K562 (cell line): ENCODE measurements at regions not wholly inside any gene's neighbourhood (a gene's known extent, or its start where the extent isn't known, plus 50 kb on each side); places are given as distances from the start of the nearest gene placed in this dataset.
A peak's percentile ranks its signal among the peaks of the same experiment; 100 is the strongest.

Experiments used
- ATAC-seq: fragments of 200-7000 bp; cut with Tn5 transposase; 3 replicates; pipeline ENCODE4 v1.9.1; 2020; ENCODE audit warnings: moderate library complexity
- BruUV-seq: library from RNA; stranded (reverse); fragments of 400-500 nt; replicated peaks from 2 replicates; lab custom pipeline; 2021; lab: Mats Ljungman, UMichigan
- CTCF ChIA-PET: fragments of 300-600 bp; formaldehyde crosslinking; extraction: SDS; loops from one replicate; lab custom pipeline; 2021; ENCODE audit warnings: low intra/inter-chr PET ratio; lab: Yijun Ruan, JAX
- POLR2A ChIA-PET: fragments of 300-600, 350-650 bp; sonication (Branson Sonifier 250); formaldehyde crosslinking; extraction: SDS; loops from one replicate; lab custom pipeline; 2021; ENCODE audit warnings: antibody characterized with exemption, inconsistent platforms; lab: Yijun Ruan, JAX
- DNase-seq, 4 experiments: peaks; one replicate each; pipeline versions ENCODE4 v3.0.0 to v3.0.0-alpha.2; 2011 to 2018; ENCODE audit warnings: low spot score in 3 of 4, mixed read lengths in 3 of 4; ENCODE audit errors: extremely low read depth in 1 of 4
- FAIRE-seq: peaks from 2 replicates; lab custom pipeline; 2011; peaks lifted over from hg19 to GRCh38; lab: Jason Lieb, UNC
- H2AFZ ChIP-seq: 2 replicates; pipeline ENCODE4 v1.6.0; 2011; ENCODE audit warnings: low read depth, low read length, control low read depth, inconsistent platforms
- H3K27ac ChIP-seq: fragments of 200-600 bp; 3 replicates; pipeline ENCODE4 v1.8.0; 2011; ENCODE audit warnings: low read depth, mild to moderate bottlenecking, control low read depth, inconsistent platforms, low read length, moderate library complexity, mixed read lengths; ENCODE audit errors: extremely low read depth
- H3K27me3 ChIP-seq, 2 experiments: fragments of 300-600 bp in 1 of 2; 2 replicates in 1 of 2; 3 replicates in 1 of 2; pipeline versions ENCODE4 v1.6.0 to v1.8.0; 2011; ENCODE audit warnings: inconsistent platforms in 2 of 2, low read length in 2 of 2, mild to moderate bottlenecking in 1 of 2, mixed read lengths in 1 of 2, moderate library complexity in 1 of 2; ENCODE audit not compliant: control insufficient read depth in 2 of 2, insufficient read depth in 2 of 2
- H3K36me3 ChIP-seq: fragments of 300-600 bp; 3 replicates; pipeline ENCODE4 v1.8.0; 2011; ENCODE audit warnings: mild to moderate bottlenecking, low read length, inconsistent platforms; ENCODE audit not compliant: control insufficient read depth, insufficient read depth
- H3K4me1 ChIP-seq, 2 experiments: fragments of 200-600 bp in 1 of 2; replicated peaks in 1 of 2; 2 replicates in 1 of 2; 3 replicates in 1 of 2; pipeline versions ENCODE4 v1.5.1 to v1.8.0; 2011; ENCODE audit warnings: inconsistent platforms in 2 of 2, low read length in 2 of 2, mild to moderate bottlenecking in 1 of 2, mixed read lengths in 1 of 2, moderate library complexity in 1 of 2; ENCODE audit not compliant: control insufficient read depth in 2 of 2, insufficient read depth in 2 of 2
- H3K4me2 ChIP-seq: 2 replicates; pipeline ENCODE4 v1.6.1; 2011; ENCODE audit warnings: low read length, control low read depth, inconsistent platforms, mixed read lengths; ENCODE audit not compliant: insufficient read depth
- H3K4me3 ChIP-seq: fragments of 200-600 bp; sonication (generic), shearing (Covaris generic); 2 replicates; pipeline ENCODE4 v1.5.1; 2016; ENCODE audit warnings: control low read depth, inconsistent platforms
- H3K79me2 ChIP-seq: fragments of 200-600 bp; 3 replicates; pipeline ENCODE4 v1.8.0; 2011; ENCODE audit warnings: low read length, inconsistent platforms; ENCODE audit not compliant: control insufficient read depth, insufficient read depth
- H3K9ac ChIP-seq, 2 experiments: 2 replicates each; pipeline versions ENCODE4 v1.6.0 to v1.6.1; 2011; ENCODE audit warnings: low read depth in 2 of 2, low read length in 2 of 2, control low read depth in 1 of 2, inconsistent platforms in 1 of 2, mild to moderate bottlenecking in 1 of 2, mixed read lengths in 1 of 2; ENCODE audit not compliant: insufficient read depth in 1 of 2
- H3K9me1 ChIP-seq: one replicate; pipeline ENCODE4 v1.6.0; 2011; ENCODE audit warnings: inconsistent platforms, mild to moderate bottlenecking, low read length, moderate library complexity; ENCODE audit not compliant: control insufficient read depth, insufficient read depth
- H3K9me3 ChIP-seq: replicated peaks from 2 replicates; pipeline ENCODE4 v1.5.1; 2011; ENCODE audit warnings: low read depth, low read length, inconsistent platforms; ENCODE audit not compliant: control insufficient read depth, insufficient read depth
- H4K20me1 ChIP-seq: replicated peaks from 2 replicates; pipeline ENCODE4 v1.6.1; 2011; ENCODE audit warnings: low read length, inconsistent platforms, mixed read lengths; ENCODE audit not compliant: control insufficient read depth, insufficient read depth
- CTCF ChIP-seq, 3 experiments: IDR thresholded peaks in 2 of 3; conservative IDR thresholded peaks in 1 of 3; 2 replicates each; pipeline ENCODE4 v1.5.1; 2011 to 2012; ENCODE audit warnings: low read length in 3 of 3, mild to moderate bottlenecking in 3 of 3, control low read depth in 2 of 3, improper control_type of control experiment in 1 of 3, inconsistent platforms in 1 of 3, low read depth in 1 of 3, mixed read lengths in 1 of 3, moderate library complexity in 1 of 3; ENCODE audit not compliant: insufficient read depth in 2 of 3
- GABPA ChIP-seq: fragments of 200-800 bp; sonication (Bioruptor generic); conservative IDR thresholded peaks from 2 replicates; pipeline ENCODE4 v1.6.1; 2016; ENCODE audit warnings: low read depth, missing genetic modification characterization, missing compliant biosample characterization
- MAFF ChIP-seq: IDR thresholded peaks from 2 replicates; pipeline ENCODE4 v1.6.1; 2012; ENCODE audit warnings: low read length, improper control_type of control experiment
- MAFK ChIP-seq: IDR thresholded peaks from 2 replicates; pipeline ENCODE4 v1.6.1; 2011; ENCODE audit warnings: low read length, improper control_type of control experiment
- MYNN ChIP-seq, 2 experiments: sonication (generic); formaldehyde crosslinking in 1 of 2; IDR thresholded peaks; 2 replicates each; pipeline versions ENCODE4 v1.5.0 to v1.6.1; 2016 to 2020; ENCODE audit warnings: antibody characterized with exemption in 1 of 2, missing genetic modification reagents in 1 of 2
- NCOA2 ChIP-seq, 2 experiments: fragments of 450-650 bp; IDR thresholded peaks; 2 replicates each; pipeline ENCODE4 v1.6.1; 2018; ENCODE audit warnings: mild to moderate bottlenecking in 2 of 2, moderate library complexity in 1 of 2; ENCODE audit not compliant: partially characterized antibody in 2 of 2
- NFE2 ChIP-seq: IDR thresholded peaks from 2 replicates; pipeline ENCODE4 v1.6.1; 2014; ENCODE audit warnings: antibody characterized with exemption, low read depth
- PPARD ChIP-seq: fragments of 250-450 bp; sonication (Bioruptor Pico); IDR thresholded peaks from 2 replicates; pipeline ENCODE4 v1.8.0; 2022; ENCODE audit warnings: inconsistent platforms, mild to moderate bottlenecking, moderate library complexity
- RFX5 ChIP-seq: IDR thresholded peaks from 2 replicates; pipeline ENCODE4 v1.6.1; 2011; ENCODE audit warnings: low read depth, mild to moderate bottlenecking, improper control_type of control experiment, low read length
- SMARCE1 ChIP-seq: fragments of 450-650 bp; IDR thresholded peaks from 2 replicates; pipeline ENCODE4 v1.7.1; 2016; ENCODE audit warnings: mild to moderate bottlenecking
- STAT5A ChIP-seq: IDR thresholded peaks from 2 replicates; pipeline ENCODE4 v1.6.1; 2012; ENCODE audit warnings: low read length, inconsistent platforms, borderline replicate concordance
- ZBTB8A ChIP-seq: fragments of 450-650 bp; IDR thresholded peaks from 2 replicates; pipeline ENCODE4 v1.6.1; 2018; ENCODE audit warnings: mild to moderate bottlenecking, moderate library complexity; ENCODE audit not compliant: partially characterized antibody
- ZNF316 ChIP-seq: fragments of 450-650 bp; IDR thresholded peaks from 2 replicates; pipeline ENCODE4 v1.6.1; 2016
- ZNF830 ChIP-seq: fragments of 250-450 bp; sonication (Bioruptor Pico); IDR thresholded peaks from 2 replicates; pipeline ENCODE4 v1.5.0; 2021; ENCODE audit warnings: mild to moderate bottlenecking
- WGBS: fragments of 100-300 bp; shearing (Covaris generic); methylation state at CpG from one replicate; pipeline ENCODE4 v1.1.6; 2016; ENCODE audit warnings: low coverage, mixed read lengths; ENCODE audit not compliant: insufficient coverage; ENCODE audit errors: missing lambda C conversion rate; 5-methylcytosine and 5-hydroxymethylcytosine counted together
- in situ Hi-C: fragments of 300-500 bp; cut with MboI; formaldehyde crosslinking; loops from 4 replicates; pipeline ENCODE4 v1.15.0; 2018; ENCODE audit warnings: inconsistent platforms, mixed read lengths
- intact Hi-C: fragments of 100-400 bp; cut with micrococcal nuclease; formaldehyde crosslinking; loops from 2 replicates; pipeline ENCODE4 v1.14.2; 2022
- TF ChIP-seq, protein P1 (sequence below): IDR thresholded peaks from 2 replicates; pipeline ENCODE4 v1.6.1; 2011; ENCODE audit not compliant: insufficient read length; ENCODE audit errors: extremely low read depth
- TF ChIP-seq, protein P2 (sequence below): fragments of 450-650 bp; IDR thresholded peaks from 2 replicates; pipeline ENCODE4 v1.7.1; 2018; ENCODE audit warnings: mild to moderate bottlenecking, low read depth; ENCODE audit not compliant: partially characterized antibody

GRCh38 chr7:142557971-142558582 lies 191.2 kb upstream of the PRSS1 start (continued):
- TF ChIP-seq ZNF830 (CRISPR knock-in tag), result no peak
- no peak for TF ChIP-seq STAT5A
- no peak for TF ChIP-seq MYNN (IDR thresholded peaks at IDR 0.05)
- no peak for TF ChIP-seq MYNN (CRISPR knock-in tag; IDR thresholded peaks at IDR 0.05)

DNA sequence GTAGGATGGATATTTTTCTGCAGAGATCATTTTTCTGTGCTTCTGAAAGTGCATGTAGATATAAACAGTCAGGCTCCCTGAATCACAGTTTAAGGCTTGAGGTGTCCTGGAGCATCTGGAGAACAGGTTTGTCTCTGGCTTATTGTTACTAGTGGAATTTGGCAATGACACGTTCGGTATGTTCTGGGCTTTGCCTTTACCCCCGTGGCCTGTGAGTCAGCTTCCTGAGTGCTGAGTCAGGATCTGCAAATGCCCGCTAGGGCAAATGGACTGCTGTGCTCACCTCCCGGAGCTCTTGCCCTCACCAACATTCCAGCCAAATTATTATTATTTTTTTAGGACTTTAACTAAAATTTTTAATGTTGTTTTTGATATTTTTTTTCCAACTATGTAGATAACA lies 192.5 kb upstream of the PRSS1 start:
- DNase-seq (peak; percentile 36 to 51 (median 46)), FAIRE-seq (no peak), ATAC-seq (peak; percentile 74)
- H3K79me2 ChIP-seq, result no peaks in the 10 kb centered on the region
- in situ Hi-C loops, result no loop called here
- intact Hi-C loops, result no loop called here
- no peaks in the 10 kb centered on the region for H4K20me1 ChIP-seq
- H3K27ac ChIP-seq, result no peak overlapping the region
- H3K4me1 ChIP-seq, result no peaks in the 10 kb centered on the region
- H3K9ac ChIP-seq, result no peak overlapping the region
- no peaks in the 10 kb centered on the region for H3K27me3 ChIP-seq
- H3K36me3 ChIP-seq, result no peaks in the 10 kb centered on the region
- POLR2A ChIA-PET, result interaction anchor here (0.6 kb wide), 1 partner anchor 109 kb away, joined by 3 read pairs; no protein-coding TSS in a partner anchor
- WGBS, result 0% methylated on average over 5 of the region's 5 CpGs
- no peak overlapping the region for H2AFZ ChIP-seq
- no TSS peak for BruUV-seq
- no peaks in the 10 kb centered on the region for H3K9me1 ChIP-seq
- no peaks in the 10 kb centered on the region for H3K9me3 ChIP-seq
- CTCF ChIA-PET, result interaction anchor here (1.1 to 1.4 kb wide), 2 partner anchors 47 to 226 kb away, joined by 3 to 4 read pairs; no protein-coding TSS in a partner anchor
- H3K4me2 ChIP-seq, result no peak overlapping the region
- no peak overlapping the region for H3K4me3 ChIP-seq
- TF ChIP-seq MAFK (peak; percentile 83), CTCF (IDR thresholded peaks at IDR 0.05 in 2 of 3, conservative IDR thresholded peaks at IDR 0.05 in 1 of 3; ENCODE audit: insufficient read depth in 2 of 3, low read depth in 1 of 3, low read length in 3 of 3) (0 out of 6 replicates have a peak, but pooled peaks of 1 of the 3 experiments have one; percentile 11), GABPA (no peak; the same call in 1 of the 2 replicates), ZBTB8A (no peak), NCOA2 (IDR thresholded peaks at IDR 0.05; ENCODE audit: partially characterized antibody in 2 of 2) (no peak), RFX5 (no peak), ZNF316 (peak; percentile 92), PPARD (CRISPR knock-in tag) (no peak), MAFF (peak; percentile 79), SMARCE1 (peak; percentile 36; the same call in 1 of the 2 replicates), NFE2 (peak; percentile 82)
- TF ChIP-seq, protein P1, sequence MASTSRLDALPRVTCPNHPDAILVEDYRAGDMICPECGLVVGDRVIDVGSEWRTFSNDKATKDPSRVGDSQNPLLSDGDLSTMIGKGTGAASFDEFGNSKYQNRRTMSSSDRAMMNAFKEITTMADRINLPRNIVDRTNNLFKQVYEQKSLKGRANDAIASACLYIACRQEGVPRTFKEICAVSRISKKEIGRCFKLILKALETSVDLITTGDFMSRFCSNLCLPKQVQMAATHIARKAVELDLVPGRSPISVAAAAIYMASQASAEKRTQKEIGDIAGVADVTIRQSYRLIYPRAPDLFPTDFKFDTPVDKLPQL, result no peak
- TF ChIP-seq, protein P2, sequence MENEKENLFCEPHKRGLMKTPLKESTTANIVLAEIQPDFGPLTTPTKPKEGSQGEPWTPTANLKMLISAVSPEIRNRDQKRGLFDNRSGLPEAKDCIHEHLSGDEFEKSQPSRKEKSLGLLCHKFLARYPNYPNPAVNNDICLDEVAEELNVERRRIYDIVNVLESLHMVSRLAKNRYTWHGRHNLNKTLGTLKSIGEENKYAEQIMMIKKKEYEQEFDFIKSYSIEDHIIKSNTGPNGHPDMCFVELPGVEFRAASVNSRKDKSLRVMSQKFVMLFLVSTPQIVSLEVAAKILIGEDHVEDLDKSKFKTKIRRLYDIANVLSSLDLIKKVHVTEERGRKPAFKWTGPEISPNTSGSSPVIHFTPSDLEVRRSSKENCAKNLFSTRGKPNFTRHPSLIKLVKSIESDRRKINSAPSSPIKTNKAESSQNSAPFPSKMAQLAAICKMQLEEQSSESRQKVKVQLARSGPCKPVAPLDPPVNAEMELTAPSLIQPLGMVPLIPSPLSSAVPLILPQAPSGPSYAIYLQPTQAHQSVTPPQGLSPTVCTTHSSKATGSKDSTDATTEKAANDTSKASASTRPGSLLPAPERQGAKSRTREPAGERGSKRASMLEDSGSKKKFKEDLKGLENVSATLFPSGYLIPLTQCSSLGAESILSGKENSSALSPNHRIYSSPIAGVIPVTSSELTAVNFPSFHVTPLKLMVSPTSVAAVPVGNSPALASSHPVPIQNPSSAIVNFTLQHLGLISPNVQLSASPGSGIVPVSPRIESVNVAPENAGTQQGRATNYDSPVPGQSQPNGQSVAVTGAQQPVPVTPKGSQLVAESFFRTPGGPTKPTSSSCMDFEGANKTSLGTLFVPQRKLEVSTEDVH, result no peak
